HG03135 (cell line): ENCODE measurements at regions not wholly inside any gene's neighbourhood (a gene's known extent, or its start where the extent isn't known, plus 50 kb on each side); places are given as distances from the start of the nearest gene placed in this dataset.

Source experiments
- ATAC-seq: cut with Tn5 transposase; IDR thresholded peaks from one replicate; pipeline ENCODE4 v1.9.1; 2021; ENCODE audit warnings: mild to moderate bottlenecking, moderate library complexity; ENCODE audit not compliant: unreplicated experiment

DNA sequence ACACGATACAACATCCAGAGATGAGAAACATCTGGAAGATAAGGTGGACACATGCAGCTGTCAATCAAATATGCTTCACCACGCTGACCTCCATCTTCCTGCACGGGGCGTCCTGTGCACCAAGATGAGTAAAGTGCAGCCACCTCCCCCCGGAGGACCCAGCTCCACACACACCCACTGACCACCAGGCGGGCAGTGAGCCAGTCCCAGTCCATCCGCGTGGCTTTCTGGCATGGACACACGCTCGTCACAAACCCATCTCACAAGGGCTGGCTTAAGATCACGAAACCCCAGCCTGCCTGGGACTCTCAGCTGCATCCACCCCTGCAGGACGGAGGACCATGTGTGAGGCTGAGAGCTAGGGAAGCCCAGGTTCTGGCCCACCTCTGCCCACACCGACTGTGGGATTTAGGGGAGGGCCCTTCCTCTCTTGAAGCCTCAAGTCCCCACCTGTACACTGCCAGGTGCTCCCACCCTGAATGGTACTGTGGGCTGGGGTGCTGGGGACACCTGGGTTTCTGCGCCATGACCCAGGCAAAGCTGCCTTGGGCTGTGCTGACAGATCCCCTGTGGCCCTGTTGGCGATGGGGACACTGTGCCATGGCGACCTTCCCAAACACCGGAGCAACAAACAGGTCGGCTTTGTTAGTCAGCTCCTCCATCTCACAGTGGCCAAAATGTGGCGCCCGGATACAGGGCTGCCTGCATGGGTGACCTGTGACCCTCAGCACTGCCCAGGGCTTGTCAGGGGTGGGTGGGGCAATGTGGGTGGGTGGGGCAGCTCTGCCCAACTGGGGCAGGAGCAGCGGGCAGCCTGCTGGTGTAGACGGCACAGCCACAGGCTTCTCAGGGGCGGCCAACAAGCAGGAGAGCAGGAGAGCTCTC lies 629.0 kb downstream of the TBC1D22A start:
- no peak for ATAC-seq

DNA sequence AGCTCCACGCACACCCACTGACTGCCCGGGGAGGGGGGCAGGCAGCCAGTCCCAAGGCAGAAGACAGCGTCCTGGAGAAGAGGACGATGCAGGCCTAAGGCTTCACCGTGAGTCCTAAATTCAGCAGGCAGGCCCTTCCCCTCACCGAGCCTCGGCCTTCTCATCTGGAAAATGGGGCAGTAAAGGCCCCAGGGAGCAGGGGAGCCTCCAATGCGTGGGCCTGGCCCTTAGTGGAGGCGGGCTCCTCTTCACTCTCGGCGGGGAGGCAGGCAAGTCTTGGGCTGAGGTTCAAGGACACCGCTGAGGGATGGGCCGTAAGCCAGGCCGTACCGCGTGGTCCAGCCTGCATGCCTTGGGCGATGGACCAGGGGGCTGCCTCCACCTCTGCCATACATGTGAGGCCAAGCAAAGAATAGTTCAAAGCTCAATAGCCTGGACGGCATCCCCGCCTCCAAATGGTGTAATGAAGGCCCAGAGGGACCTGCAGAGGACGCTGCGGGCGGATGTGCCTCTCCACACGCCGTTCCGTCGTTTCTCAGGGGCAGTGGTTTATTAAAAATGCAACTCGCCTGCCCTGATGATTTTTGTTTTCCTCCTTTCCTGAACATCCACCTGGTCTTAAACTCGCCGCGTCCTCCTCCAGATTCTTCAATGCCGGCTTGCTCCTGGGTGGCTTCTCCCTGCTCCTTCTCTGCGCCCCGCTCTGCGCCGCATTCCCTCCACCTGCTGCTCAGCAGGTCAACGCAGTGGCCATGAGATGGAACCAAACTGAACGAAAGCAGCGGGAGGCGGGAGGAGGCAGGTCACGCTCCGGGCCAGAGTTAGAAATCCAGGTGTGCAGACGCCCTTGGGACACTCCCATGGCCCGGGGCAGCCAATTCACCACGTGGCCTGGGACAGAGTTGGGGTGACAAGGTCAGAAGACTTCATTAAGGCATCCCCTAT lies 627.8 kb downstream of the TBC1D22A start:
- ATAC-seq = no peak

GRCh38 chr22:47389201-47389600 lies 626.8 kb downstream of the TBC1D22A start:
- no peak for ATAC-seq

GRCh38 chr22:47388778-47389177 lies 626.3 kb downstream of the TBC1D22A start:
- no peak for ATAC-seq

DNA sequence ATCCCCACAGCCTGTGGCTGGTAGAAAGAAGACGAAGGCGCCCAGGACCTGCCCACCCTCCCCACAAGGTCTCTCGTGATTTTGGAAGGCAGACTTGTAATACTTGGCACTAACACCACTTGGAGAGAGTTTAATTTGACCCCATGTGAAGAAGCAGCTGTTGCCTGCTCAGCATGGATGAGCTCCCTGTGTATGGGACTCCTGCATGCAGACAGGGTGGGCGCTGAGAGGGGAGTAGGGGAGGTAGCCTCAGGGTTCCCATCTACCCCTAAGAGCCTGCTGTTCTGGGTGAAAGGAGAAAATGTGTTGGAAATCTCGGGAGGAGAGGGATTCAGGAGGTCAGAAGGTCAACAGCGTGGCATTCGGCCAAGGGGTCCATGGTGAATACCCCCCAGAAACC lies 625.9 kb downstream of the TBC1D22A start:
- ATAC-seq = no peak

- ATAC-seq = no peak
Observed at GRCh38 chr22:47386812-47387510, 624.5 kb downstream of the TBC1D22A start.

- ATAC-seq = no peak
Observed at GRCh38 chr22:47384977-47385376, 622.5 kb downstream of the TBC1D22A start.

- no peak for ATAC-seq
Observed at GRCh38 chr22:47382164-47382890, 619.9 kb downstream of the TBC1D22A start.

DNA sequence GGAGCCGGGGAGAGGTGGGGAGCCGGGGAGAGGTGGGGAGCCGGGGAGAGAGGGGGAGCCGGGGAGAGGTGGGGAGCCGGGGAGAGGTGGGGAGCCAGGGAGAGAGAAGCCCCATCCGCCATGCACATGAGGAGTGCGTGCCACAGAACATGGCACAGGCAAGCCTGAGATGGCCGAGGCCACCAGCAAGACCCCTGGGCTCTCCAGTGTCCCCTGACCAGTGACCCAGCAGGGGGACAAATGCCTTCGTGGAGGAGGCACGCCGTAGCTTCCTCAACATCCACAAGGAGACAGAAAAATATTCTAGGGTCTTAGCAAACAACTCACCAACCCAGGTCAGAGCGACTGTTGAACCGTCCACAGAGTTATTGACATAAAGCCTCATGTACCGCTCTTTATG lies 618.8 kb downstream of the TBC1D22A start:
- no peak for ATAC-seq

- ATAC-seq = no peak
Observed at GRCh38 chr22:47380692-47381091, 618.2 kb downstream of the TBC1D22A start.

- no peak for ATAC-seq
Observed at GRCh38 chr22:47379037-47379436, 616.6 kb downstream of the TBC1D22A start.

GRCh38 chr22:47377926-47378560 lies 615.6 kb downstream of the TBC1D22A start:
- ATAC-seq = no peak

GRCh38 chr22:47376901-47377505 lies 614.6 kb downstream of the TBC1D22A start:
- ATAC-seq = no peak

GRCh38 chr22:47376322-47376700 lies 613.9 kb downstream of the TBC1D22A start:
- no peak for ATAC-seq

GRCh38 chr22:47375621-47376321 lies 613.3 kb downstream of the TBC1D22A start:
- no peak for ATAC-seq

DNA sequence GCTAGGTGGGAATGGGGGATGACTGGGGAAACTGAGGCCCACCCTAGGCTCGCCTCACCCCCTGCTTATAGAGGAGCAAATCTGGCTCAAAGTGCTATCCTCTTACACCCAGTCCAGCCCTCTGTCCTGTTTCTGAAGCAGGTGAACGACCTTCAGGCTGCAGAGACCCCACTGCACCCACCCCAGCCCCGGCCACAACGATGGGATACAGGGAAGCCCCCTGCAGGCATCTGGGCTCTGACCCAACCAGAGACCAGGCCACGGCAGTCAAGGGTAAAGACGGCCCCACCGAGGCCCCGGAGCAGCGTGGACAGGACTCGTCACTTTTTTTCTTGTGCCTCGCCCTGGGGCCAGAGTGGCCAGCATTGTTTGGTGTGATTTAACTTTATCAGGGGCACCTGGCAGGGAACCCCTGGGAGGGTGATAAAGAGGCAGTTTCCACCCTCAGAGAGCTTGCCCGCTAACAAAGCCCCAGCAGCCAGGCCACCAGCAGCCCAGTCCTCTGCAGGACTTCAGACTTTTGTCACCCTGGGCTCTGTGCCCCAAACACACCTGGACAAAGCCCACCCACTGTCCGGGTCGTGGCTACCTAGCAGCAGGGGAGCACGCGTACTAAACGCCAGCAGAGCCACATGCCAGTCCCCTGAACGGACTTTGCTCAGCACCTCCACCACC lies 612.6 kb downstream of the TBC1D22A start:
- no peak for ATAC-seq

DNA sequence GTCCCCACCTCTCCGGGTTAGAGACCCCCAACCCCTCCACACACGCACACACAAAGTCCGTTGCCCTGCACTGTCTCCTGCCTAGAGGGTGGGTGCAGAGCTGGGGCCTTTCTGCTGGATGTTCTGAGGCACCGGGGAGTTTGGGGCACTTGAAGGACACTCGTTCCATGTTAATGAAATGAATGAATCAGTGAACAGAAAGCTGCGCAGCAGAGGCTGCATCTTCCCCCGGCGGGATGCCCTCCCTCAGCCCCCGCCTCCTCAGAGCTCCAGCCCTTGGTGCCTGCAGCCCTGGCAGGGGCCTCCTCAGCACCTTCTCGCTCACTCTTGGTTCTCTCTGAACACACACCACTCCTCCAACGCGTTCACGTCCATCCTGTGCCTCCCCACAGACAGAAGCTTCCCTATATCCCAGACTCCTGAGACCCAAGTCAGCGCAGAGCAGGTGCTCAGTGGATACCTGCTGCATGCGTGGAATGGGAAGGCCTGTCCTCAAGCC lies 611.9 kb downstream of the TBC1D22A start:
- ATAC-seq = no peak

DNA sequence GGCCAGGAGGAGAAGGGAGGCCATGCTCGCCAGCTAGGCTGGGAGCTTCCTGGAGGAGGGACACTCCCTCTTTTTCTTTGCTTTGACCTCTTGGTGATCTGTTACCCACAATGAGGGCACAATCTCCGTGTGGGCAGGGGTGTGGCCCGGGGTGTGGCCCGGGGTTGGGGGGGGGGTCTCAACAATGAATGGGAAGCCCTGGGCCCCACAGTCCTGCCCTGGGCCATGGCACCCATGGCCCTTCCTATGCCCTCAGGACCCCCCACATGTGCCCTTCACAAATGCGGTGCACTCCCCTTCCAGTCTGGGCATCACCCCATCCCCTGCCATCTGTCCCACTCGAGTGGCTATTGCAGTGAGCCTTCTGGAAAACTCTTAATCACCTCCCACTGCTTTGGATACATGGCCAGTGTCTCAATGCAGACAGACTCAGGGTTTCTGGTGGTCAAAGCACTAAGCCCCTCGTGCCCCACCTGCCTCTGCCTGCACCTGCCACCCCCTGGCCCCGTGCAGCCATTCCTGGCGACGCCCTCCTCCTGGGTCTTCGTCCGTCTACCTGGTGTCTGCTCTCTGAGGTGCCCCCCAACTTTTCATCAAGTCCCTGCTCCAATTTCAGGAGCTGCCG lies 611.3 kb downstream of the TBC1D22A start:
- ATAC-seq = no peak
